ENCODE measurements at regions not wholly inside any gene's neighbourhood (a gene's known extent, or its start where the extent isn't known, plus 50 kb on each side); places are given as distances from the start of the nearest gene placed in this dataset.

GRCh38 chr2:223487214-223487846 is 114.8 kb downstream of the SCG2 start:
- no peak overlapping the region for H3K4me3 ChIP-seq (ENCODE audit: insufficient read depth in 1 of 2, low read depth in 1 of 2, low read length in 2 of 2)
- WGBS: 75% methylated on average over 2 of the region's 2 CpGs
- no peak overlapping the region for H3K4ac ChIP-seq (ENCODE audit: low read depth in 1 of 2, low read length in 2 of 2)
- no peaks in the 10 kb centered on the region for H3K79me1 ChIP-seq (replicated peaks; ENCODE audit: low read length, poor library complexity, severe bottlenecking)
- H2AFZ ChIP-seq (ENCODE audit: low read depth, low read length): no peak overlapping the region
- H3K23ac ChIP-seq (ENCODE audit: low read length in 2 of 2): no peak overlapping the region
- no peak overlapping the region for H3K9ac ChIP-seq (ENCODE audit: low read length)
- no peak overlapping the region for H3K14ac ChIP-seq (ENCODE audit: low read length in 2 of 2)
- H2AK5ac ChIP-seq (ENCODE audit: low read length, severe bottlenecking): no peak overlapping the region
- H3K18ac ChIP-seq (ENCODE audit: low read depth in 1 of 2, low read length in 2 of 2): no peak overlapping the region
- H2BK120ac ChIP-seq (ENCODE audit: low read depth, low read length): no peak overlapping the region
- H4K91ac ChIP-seq (ENCODE audit: low read length): no peak overlapping the region
- H3K27me3 ChIP-seq (ENCODE audit: control insufficient read depth in 1 of 2, insufficient read depth in 1 of 2, low read length in 2 of 2): no peaks in the 10 kb centered on the region
- peak; percentile 40 for DNase-seq
- H2BK15ac ChIP-seq (ENCODE audit: low read depth, poor library complexity, severe bottlenecking): no peak overlapping the region
- no peaks in the 10 kb centered on the region for H3K9me3 ChIP-seq (ENCODE audit: control insufficient read depth, low read length)
- H3K36me3 ChIP-seq (ENCODE audit: control insufficient read depth in 1 of 2, insufficient read depth in 2 of 2, low read depth in 1 of 2, low read length in 2 of 2): no peaks in the 10 kb centered on the region
- H3K27ac ChIP-seq (ENCODE audit: low read length, poor library complexity, severe bottlenecking): no peak overlapping the region
- H2BK5ac ChIP-seq (ENCODE audit: low read depth, low read length, poor library complexity, severe bottlenecking): no peak overlapping the region
- H2BK12ac ChIP-seq (ENCODE audit: low read length in 2 of 2): no peak overlapping the region
- H4K8ac ChIP-seq (ENCODE audit: low read length): no peak overlapping the region
- no peak overlapping the region for H3K4me2 ChIP-seq (ENCODE audit: low read length, poor library complexity, severe bottlenecking)
- no peaks in the 10 kb centered on the region for H3K4me1 ChIP-seq (ENCODE audit: control insufficient read depth, insufficient read depth, low read depth, low read length)

- H3K27me3 ChIP-seq (ENCODE audit: control insufficient read depth in 1 of 2, insufficient read depth in 1 of 2, low read length in 2 of 2): no peaks in the 10 kb centered on the region
- H3K4ac ChIP-seq (ENCODE audit: low read depth in 1 of 2, low read length in 2 of 2): peak overlapping the region in 1 of 2 experiments; percentile 94
- no peaks in the 10 kb centered on the region for H3K79me1 ChIP-seq (replicated peaks; ENCODE audit: low read length, poor library complexity, severe bottlenecking)
- 30% methylated on average over 4 of the region's 4 CpGs for WGBS
- no peak overlapping the region for H3K4me3 ChIP-seq (ENCODE audit: insufficient read depth in 1 of 2, low read depth in 1 of 2, low read length in 2 of 2)
- no peak overlapping the region for H3K23ac ChIP-seq (ENCODE audit: low read length in 2 of 2)
- H2BK5ac ChIP-seq (ENCODE audit: low read depth, low read length, poor library complexity, severe bottlenecking): no peak overlapping the region
- H3K18ac ChIP-seq (ENCODE audit: low read depth in 1 of 2, low read length in 2 of 2): peak overlapping the region; percentile 74 to 80
- peak overlapping the region; percentile 92 for H2BK120ac ChIP-seq (ENCODE audit: low read depth, low read length)
- no peak overlapping the region for H3K4me2 ChIP-seq (ENCODE audit: low read length, poor library complexity, severe bottlenecking)
- H3K4me1 ChIP-seq (ENCODE audit: control insufficient read depth, insufficient read depth, low read depth, low read length): no peaks in the 10 kb centered on the region
- H4K91ac ChIP-seq (ENCODE audit: low read length): no peak overlapping the region
- H3K9ac ChIP-seq (ENCODE audit: low read length): no peak overlapping the region
- DNase-seq: peak; percentile 89
- no peaks in the 10 kb centered on the region for H3K9me3 ChIP-seq (ENCODE audit: control insufficient read depth, low read length)
- peak overlapping the region in 1 of 2 experiments; percentile 63 for H2BK12ac ChIP-seq (ENCODE audit: low read length in 2 of 2)
- no peak overlapping the region for H3K14ac ChIP-seq (ENCODE audit: low read length in 2 of 2)
- H3K36me3 ChIP-seq (ENCODE audit: control insufficient read depth in 1 of 2, insufficient read depth in 2 of 2, low read depth in 1 of 2, low read length in 2 of 2): no peaks in the 10 kb centered on the region
- no peak overlapping the region for H3K27ac ChIP-seq (ENCODE audit: low read length, poor library complexity, severe bottlenecking)
- H2AFZ ChIP-seq (ENCODE audit: low read depth, low read length): no peak overlapping the region
- no peak overlapping the region for H2BK15ac ChIP-seq (ENCODE audit: low read depth, poor library complexity, severe bottlenecking)
- H2AK5ac ChIP-seq (ENCODE audit: low read length, severe bottlenecking): no peak overlapping the region
- H4K8ac ChIP-seq (ENCODE audit: low read length): no peak overlapping the region
Observed at GRCh38 chr2:223488814-223489213, 113.3 kb downstream of the SCG2 start.

- H4K8ac ChIP-seq (ENCODE audit: low read length): no peak overlapping the region
- no peak overlapping the region for H3K4me2 ChIP-seq (ENCODE audit: low read length, poor library complexity, severe bottlenecking)
- H2BK120ac ChIP-seq (ENCODE audit: low read depth, low read length): no peak overlapping the region
- H2BK15ac ChIP-seq (ENCODE audit: low read depth, poor library complexity, severe bottlenecking): no peak overlapping the region
- no peak overlapping the region for H3K18ac ChIP-seq (ENCODE audit: low read depth in 1 of 2, low read length in 2 of 2)
- no peak overlapping the region for H2AFZ ChIP-seq (ENCODE audit: low read depth, low read length)
- H3K23ac ChIP-seq (ENCODE audit: low read length in 2 of 2): no peak overlapping the region
- no peaks in the 10 kb centered on the region for H3K27me3 ChIP-seq (ENCODE audit: control insufficient read depth in 1 of 2, insufficient read depth in 1 of 2, low read length in 2 of 2)
- H3K14ac ChIP-seq (ENCODE audit: low read length in 2 of 2): no peak overlapping the region
- H3K79me1 ChIP-seq (replicated peaks; ENCODE audit: low read length, poor library complexity, severe bottlenecking): no peaks in the 10 kb centered on the region
- H3K9me3 ChIP-seq (ENCODE audit: control insufficient read depth, low read length): no peaks in the 10 kb centered on the region
- DNase-seq: no peak
- WGBS: 100% methylated on average over 1 of the region's 2 CpGs
- H3K4me3 ChIP-seq (ENCODE audit: insufficient read depth in 1 of 2, low read depth in 1 of 2, low read length in 2 of 2): no peak overlapping the region
- peak overlapping the region; percentile 75 for H3K27ac ChIP-seq (ENCODE audit: low read length, poor library complexity, severe bottlenecking)
- H2AK5ac ChIP-seq (ENCODE audit: low read length, severe bottlenecking): no peak overlapping the region
- no peak overlapping the region for H2BK12ac ChIP-seq (ENCODE audit: low read length in 2 of 2)
- no peak overlapping the region for H2BK5ac ChIP-seq (ENCODE audit: low read depth, low read length, poor library complexity, severe bottlenecking)
- H3K36me3 ChIP-seq (ENCODE audit: control insufficient read depth in 1 of 2, insufficient read depth in 2 of 2, low read depth in 1 of 2, low read length in 2 of 2): no peaks in the 10 kb centered on the region
- no peaks in the 10 kb centered on the region for H3K4me1 ChIP-seq (ENCODE audit: control insufficient read depth, insufficient read depth, low read depth, low read length)
- H4K91ac ChIP-seq (ENCODE audit: low read length): no peak overlapping the region
- H3K4ac ChIP-seq (ENCODE audit: low read depth in 1 of 2, low read length in 2 of 2): no peak overlapping the region
- H3K9ac ChIP-seq (ENCODE audit: low read length): no peak overlapping the region
Observed at GRCh38 chr2:223494496-223494895, 107.7 kb downstream of the SCG2 start.

- H3K18ac ChIP-seq (ENCODE audit: low read depth in 1 of 2, low read length in 2 of 2): no peak overlapping the region
- H2AK5ac ChIP-seq (ENCODE audit: low read length, severe bottlenecking): no peak overlapping the region
- H3K14ac ChIP-seq (ENCODE audit: low read length in 2 of 2): no peak overlapping the region
- no peaks in the 10 kb centered on the region for H3K4me1 ChIP-seq (ENCODE audit: control insufficient read depth, insufficient read depth, low read depth, low read length)
- H3K9me3 ChIP-seq (ENCODE audit: control insufficient read depth, low read length): no peaks in the 10 kb centered on the region
- no peaks in the 10 kb centered on the region for H3K36me3 ChIP-seq (ENCODE audit: control insufficient read depth in 1 of 2, insufficient read depth in 2 of 2, low read depth in 1 of 2, low read length in 2 of 2)
- H2AFZ ChIP-seq (ENCODE audit: low read depth, low read length): no peak overlapping the region
- H3K79me1 ChIP-seq (replicated peaks; ENCODE audit: low read length, poor library complexity, severe bottlenecking): no peaks in the 10 kb centered on the region
- DNase-seq: no peak
- H3K27me3 ChIP-seq (ENCODE audit: control insufficient read depth in 1 of 2, insufficient read depth in 1 of 2, low read length in 2 of 2): no peaks in the 10 kb centered on the region
- H3K4ac ChIP-seq (ENCODE audit: low read depth in 1 of 2, low read length in 2 of 2): no peak overlapping the region
- H2BK5ac ChIP-seq (ENCODE audit: low read depth, low read length, poor library complexity, severe bottlenecking): no peak overlapping the region
- no peak overlapping the region for H3K23ac ChIP-seq (ENCODE audit: low read length in 2 of 2)
- H2BK12ac ChIP-seq (ENCODE audit: low read length in 2 of 2): no peak overlapping the region
- H3K27ac ChIP-seq (ENCODE audit: low read length, poor library complexity, severe bottlenecking): peak overlapping the region; percentile 76
- H2BK15ac ChIP-seq (ENCODE audit: low read depth, poor library complexity, severe bottlenecking): no peak overlapping the region
- H4K8ac ChIP-seq (ENCODE audit: low read length): no peak overlapping the region
- H3K9ac ChIP-seq (ENCODE audit: low read length): no peak overlapping the region
- no peak overlapping the region for H3K4me2 ChIP-seq (ENCODE audit: low read length, poor library complexity, severe bottlenecking)
- no peak overlapping the region for H3K4me3 ChIP-seq (ENCODE audit: insufficient read depth in 1 of 2, low read depth in 1 of 2, low read length in 2 of 2)
- WGBS: no CpG with 5 or more reads among the region's 2 CpGs
- H2BK120ac ChIP-seq (ENCODE audit: low read depth, low read length): no peak overlapping the region
- no peak overlapping the region for H4K91ac ChIP-seq (ENCODE audit: low read length)
Observed at GRCh38 chr2:223494942-223495341, 107.2 kb downstream of the SCG2 start.

Measured in mesenchymal stem cell (in vitro differentiated cells and primary cell).